ENCODE measurements at regions not wholly inside any gene's neighbourhood (a gene's known extent, or its start where the extent isn't known, plus 50 kb on each side); places are given as distances from the start of the nearest gene placed in this dataset.

- TF ChIP-seq BCL11A (IDR thresholded peaks at IDR 0.05; ENCODE audit: low read depth in 2 of 2, low read length in 2 of 2) = no peak
- TF ChIP-seq EP300 (IDR thresholded peaks at IDR 0.05; ENCODE audit: borderline replicate concordance in 1 of 2, low read depth in 2 of 2, low read length in 2 of 2) = no peak
- no peak for TF ChIP-seq CTCF (IDR thresholded peaks at IDR 0.05; ENCODE audit: control extremely low read depth in 1 of 3, insufficient read depth in 1 of 3, low read depth in 1 of 3, low read length in 3 of 3)
- no peak for TF ChIP-seq POLR2A (IDR thresholded peaks at IDR 0.05; ENCODE audit: control extremely low read depth in 1 of 2, low read depth in 2 of 2, low read length in 2 of 2)
- TF ChIP-seq GABPA (IDR thresholded peaks at IDR 0.05; ENCODE audit: borderline replicate concordance, insufficient read depth, low read length) = no peak
- TF ChIP-seq SP1 (IDR thresholded peaks at IDR 0.05; ENCODE audit: low read depth, low read length) = no peak
- no peak for TF ChIP-seq JUN (IDR thresholded peaks at IDR 0.05; ENCODE audit: low read depth, low read length)
- TF ChIP-seq CREB1 (IDR thresholded peaks at IDR 0.05) = no peak
- TF ChIP-seq GTF2F1 (IDR thresholded peaks at IDR 0.05; ENCODE audit: borderline replicate concordance, low read depth, low read length) = no peak
- no peak for TF ChIP-seq RNF2 (IDR thresholded peaks at IDR 0.05; ENCODE audit: borderline replicate concordance, low read depth, low read length, missing control alignments, poor library complexity, severe bottlenecking)
Measured at GRCh38 chr12:74370608-74371216, 166.9 kb upstream of the ATXN7L3B start.

All from H1 (cell line).